H1 (cell line): ENCODE measurements at regions not wholly inside any gene's neighbourhood (a gene's known extent, or its start where the extent isn't known, plus 50 kb on each side); places are given as distances from the start of the nearest gene placed in this dataset.

ENCODE experiments used
- CHD7 ChIP-seq: fragments of 300-600 bp; sonication (generic); IDR thresholded peaks from 2 replicates; pipeline ENCODE4 v1.7.1; 2012; ENCODE audit warnings: low read length, moderate library complexity, mild to moderate bottlenecking, inconsistent platforms; ENCODE audit not compliant: insufficient replicate concordance
- TCF12 ChIP-seq: IDR thresholded peaks from 2 replicates; pipeline ENCODE4 v1.6.1; 2011; ENCODE audit warnings: low read depth, mild to moderate bottlenecking, low read length
- YY1 ChIP-seq: IDR thresholded peaks from 2 replicates; pipeline ENCODE4 v1.6.1; 2011; ENCODE audit warnings: low read depth, mild to moderate bottlenecking, low read length

- TF ChIP-seq CHD7 (peak; percentile 33), YY1 (peak; percentile 90), TCF12 (no peak)
These were observed 324.4 kb downstream of the ADGRL2 start (continued) for GRCh38 chr1:82125119-82125518.
